ENCODE measurements at regions not wholly inside any gene's neighbourhood (a gene's known extent, or its start where the extent isn't known, plus 50 kb on each side); places are given as distances from the start of the nearest gene placed in this dataset.
"Not testable (repeated sequence)": the region's sequence is repeated elsewhere in the genome, so short reads cannot be mapped to it uniquely, and the experiment has no call there.

DNA sequence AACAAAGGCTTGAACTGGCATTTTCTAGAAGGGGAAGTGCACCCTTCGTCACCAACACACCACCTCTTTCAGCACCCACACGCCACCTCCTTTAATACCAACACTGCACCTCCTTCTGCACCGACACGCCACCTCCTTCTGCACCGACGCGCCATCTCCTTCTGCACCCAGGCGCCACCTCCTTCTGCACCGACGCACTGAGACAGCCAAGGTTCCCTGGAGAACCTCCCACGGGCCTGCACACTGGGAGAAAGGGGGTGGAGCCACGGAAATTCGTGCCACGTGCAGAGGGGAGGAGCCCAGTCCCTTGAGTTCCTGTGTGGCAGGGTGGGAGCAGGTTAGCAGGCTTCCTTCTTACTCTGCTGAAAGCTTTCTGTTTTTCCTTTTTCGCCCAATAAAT lies 327.9 kb upstream of the C1orf174 start:
- no peak for ATAC-seq

GRCh38 chr1:4253935-4254334 lies 353.9 kb upstream of the C1orf174 start:
- no peak for ATAC-seq

GRCh38 chr1:4256351-4256750 lies 356.3 kb upstream of the C1orf174 start:
- no peak for ATAC-seq

DNA sequence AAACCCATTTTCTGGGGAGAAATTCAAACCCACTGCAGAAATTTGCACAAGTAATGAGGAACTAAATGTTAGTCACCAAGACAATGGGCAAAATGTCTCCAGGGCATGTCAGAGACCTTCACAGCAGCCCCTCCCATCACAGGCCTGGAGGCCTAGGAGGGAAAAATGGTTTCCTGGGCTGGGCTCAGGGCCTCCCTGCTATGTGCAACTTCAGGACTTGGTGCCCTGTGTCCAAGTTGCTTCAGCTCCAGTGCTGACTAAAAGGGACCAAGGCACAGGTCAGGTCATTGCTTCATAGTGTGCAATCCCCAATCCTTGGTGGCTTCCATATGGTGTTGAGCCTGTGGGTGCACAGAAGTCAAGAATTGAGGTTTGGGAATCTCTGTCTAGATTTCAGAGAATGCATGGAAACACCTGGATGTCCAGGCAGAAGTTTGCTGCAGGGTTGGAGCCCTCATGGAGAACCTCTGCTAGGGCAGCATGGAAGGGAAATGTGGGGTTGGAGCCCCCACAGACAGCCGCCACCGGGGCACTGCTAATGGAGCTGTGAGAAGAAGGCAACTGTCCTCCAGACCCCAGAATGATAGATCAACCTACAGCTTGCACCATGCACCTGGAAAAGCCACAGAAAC lies 358.2 kb upstream of the C1orf174 start:
- ATAC-seq, result not testable (repeated sequence)

- ATAC-seq, result no peak
Measured at GRCh38 chr1:4261327-4261726, 361.3 kb upstream of the C1orf174 start.

DNA sequence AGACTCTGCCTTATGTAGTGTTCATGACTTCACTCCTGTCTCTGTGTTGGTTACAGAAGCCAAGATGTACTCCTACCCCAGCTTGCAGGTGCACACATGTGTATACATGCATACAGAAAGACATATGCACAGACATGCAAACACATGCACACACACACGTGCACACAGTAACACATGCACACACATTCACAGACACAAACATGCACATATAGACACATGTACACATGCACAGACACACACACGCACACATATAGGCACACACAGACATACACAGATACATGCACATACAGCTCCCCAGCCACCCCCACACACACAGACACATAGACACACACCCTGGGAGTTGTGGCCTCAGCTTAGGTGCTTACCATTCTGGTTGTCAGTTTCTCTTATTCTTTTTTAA lies 362.6 kb upstream of the C1orf174 start:
- no peak for ATAC-seq

DNA sequence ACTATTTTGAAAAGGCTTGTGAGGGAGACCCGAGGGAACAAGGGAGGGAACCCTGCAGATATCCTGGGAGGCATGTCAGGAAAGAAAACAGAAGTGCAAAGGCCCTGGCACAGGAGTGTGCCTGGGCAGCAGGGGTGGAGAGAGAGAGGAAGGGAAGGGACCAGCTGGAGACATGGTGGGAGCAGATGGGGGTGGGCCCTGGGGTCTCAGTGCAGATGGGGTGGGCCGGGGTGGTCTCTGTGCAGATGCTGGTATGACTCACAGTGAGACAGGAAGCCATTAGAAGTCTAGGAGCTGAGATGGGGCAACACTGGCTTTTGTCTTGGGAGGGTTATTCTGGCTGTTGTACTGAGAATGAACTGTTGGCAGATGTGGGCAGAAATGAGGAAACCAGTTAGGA lies 363.6 kb upstream of the C1orf174 start:
- ATAC-seq, result no peak

DNA sequence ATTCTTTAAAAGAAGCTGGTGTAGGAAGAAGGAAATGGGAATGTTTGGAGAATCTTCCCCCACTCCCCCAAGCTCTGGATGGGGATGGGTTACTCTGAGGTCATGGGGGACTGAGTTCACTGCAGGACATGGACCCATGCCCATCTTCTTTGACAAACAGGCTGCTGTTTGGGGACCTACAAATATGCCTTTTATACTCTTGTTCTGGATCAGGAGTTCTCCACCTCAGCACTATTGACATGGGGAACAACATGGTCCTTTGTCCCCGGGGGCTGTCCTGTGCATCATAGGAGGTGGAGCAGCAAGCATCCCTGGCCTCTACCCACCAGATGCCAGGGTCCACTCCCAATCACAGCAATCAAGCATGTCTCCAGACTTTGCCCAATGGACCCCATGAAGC lies 365.8 kb upstream of the C1orf174 start:
- ATAC-seq, result no peak

- ATAC-seq, result no peak
Measured at GRCh38 chr1:4267381-4268261, 367.5 kb upstream of the C1orf174 start.

GRCh38 chr1:4268262-4268888 lies 368.3 kb upstream of the C1orf174 start:
- no peak for ATAC-seq

GRCh38 chr1:4268889-4269284 lies 368.8 kb upstream of the C1orf174 start:
- ATAC-seq, result no peak

GRCh38 chr1:4269330-4269729 lies 369.3 kb upstream of the C1orf174 start:
- no peak for ATAC-seq

DNA sequence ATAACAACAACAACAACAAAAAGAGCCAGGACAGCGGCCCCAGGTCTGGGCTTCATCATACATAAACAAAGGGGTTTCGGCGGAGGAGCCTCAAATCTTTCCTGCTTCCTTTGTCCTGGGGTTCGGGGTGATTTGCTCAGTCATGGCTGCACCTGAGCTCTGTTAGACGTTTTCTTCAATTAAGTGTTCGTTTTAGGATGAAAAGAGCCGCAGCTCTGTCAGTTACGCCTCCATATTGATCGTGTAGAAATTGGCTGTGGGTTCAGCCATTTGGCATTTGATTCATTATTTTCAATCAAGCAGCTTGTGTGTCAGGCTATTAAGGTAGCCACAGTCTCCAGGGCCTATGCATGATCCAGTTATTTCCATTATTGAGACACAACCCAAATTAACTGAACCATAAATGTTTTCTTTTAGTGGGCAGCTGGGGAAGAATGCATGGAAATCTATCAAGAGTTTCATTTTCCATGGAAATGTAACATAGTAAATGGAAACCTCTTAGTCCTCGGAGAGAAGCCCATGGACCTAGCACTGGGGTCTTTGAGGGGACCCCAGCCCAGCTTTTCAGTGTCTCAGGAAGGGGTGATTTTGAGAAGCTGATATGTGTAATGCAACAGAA lies 370.0 kb upstream of the C1orf174 start:
- ATAC-seq, result no peak

DNA sequence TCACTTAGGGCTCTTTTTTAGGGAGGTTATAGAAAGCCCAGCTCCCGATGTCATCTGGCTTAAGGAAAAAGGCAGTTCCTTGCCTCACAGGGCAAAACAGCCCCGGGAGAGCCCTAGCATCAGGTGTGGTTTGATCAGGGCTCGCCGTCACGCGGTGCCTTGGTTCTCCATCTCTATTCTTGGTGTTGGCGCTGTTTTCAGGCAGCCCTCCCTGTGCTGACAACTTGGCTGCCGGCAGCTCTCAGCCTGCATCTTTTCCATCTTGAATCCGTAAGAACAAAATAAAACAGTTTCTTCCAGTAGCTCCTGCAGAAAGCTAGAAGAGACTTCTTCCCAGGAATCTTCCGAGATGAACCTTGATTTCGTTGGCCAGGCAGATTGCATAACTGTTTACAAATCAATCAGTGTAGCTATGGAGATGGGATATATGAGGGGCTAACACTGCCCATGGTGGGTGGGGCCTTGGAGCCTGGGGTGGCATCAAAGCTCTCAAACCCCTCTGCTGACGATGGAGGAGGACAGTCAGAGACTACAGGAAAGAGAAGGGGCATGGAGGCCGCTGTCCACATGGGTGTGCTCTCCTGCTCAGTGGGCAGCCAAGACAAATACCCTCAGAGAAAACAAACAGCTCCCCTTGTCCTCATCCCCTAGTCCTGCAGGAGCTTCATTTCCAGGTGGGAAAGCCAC lies 370.7 kb upstream of the C1orf174 start:
- ATAC-seq, result no peak

- no peak for ATAC-seq
Measured at GRCh38 chr1:4271338-4271998, 371.4 kb upstream of the C1orf174 start.

- no peak for ATAC-seq
Measured at GRCh38 chr1:4272568-4272967, 372.5 kb upstream of the C1orf174 start.

- ATAC-seq, result no peak
Measured at GRCh38 chr1:4273243-4273642, 373.2 kb upstream of the C1orf174 start.

GRCh38 chr1:4273747-4274146 lies 373.7 kb upstream of the C1orf174 start:
- ATAC-seq, result no peak

DNA sequence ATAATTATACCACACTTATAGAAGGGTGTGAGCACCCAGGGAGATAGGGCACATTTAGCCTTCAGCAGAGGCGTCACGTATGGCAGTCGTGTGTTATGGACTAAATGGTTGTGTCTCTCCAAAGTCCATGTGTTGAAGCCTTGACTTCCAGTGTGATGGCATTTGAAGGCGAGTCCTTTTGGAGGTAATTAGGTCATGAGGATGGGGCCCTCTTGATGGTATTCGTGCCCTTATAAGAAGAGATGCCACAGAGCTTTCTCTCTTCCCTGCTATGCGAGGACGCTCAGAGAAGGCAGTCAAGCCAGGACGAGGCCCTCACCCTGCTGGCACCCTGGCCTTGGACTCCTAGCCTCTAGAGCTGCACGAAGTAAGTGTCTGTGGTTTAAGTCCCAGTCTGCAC lies 375.0 kb upstream of the C1orf174 start:
- no peak for ATAC-seq

- ATAC-seq, result no peak
Measured at GRCh38 chr1:4276238-4276637, 376.2 kb upstream of the C1orf174 start.

DNA sequence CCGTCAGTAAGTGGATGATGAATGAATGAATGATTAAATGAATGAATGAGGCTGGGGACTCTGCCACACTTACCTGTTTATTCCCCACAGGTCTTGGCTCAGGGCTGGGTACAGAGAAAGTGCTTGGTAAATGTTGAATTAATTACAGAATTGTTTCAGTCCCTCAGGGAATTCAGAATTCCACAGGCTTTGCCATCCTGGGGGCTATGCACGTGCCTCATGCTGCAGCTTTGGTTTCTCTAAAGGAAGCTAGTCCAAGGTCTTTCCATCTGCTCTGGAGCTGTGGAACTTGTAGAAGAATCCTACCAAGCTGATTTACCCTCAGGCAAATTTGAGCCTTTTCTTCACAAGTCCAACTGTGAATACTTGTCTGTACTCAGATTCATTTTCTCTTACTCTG lies 376.8 kb upstream of the AJAP1 start:
- ATAC-seq, result no peak

- no peak for ATAC-seq
Measured at GRCh38 chr1:4284976-4285375, 369.4 kb upstream of the AJAP1 start.
